ENCODE measurements at regions not wholly inside any gene's neighbourhood (a gene's known extent, or its start where the extent isn't known, plus 50 kb on each side); places are given as distances from the start of the nearest gene placed in this dataset.

DNA sequence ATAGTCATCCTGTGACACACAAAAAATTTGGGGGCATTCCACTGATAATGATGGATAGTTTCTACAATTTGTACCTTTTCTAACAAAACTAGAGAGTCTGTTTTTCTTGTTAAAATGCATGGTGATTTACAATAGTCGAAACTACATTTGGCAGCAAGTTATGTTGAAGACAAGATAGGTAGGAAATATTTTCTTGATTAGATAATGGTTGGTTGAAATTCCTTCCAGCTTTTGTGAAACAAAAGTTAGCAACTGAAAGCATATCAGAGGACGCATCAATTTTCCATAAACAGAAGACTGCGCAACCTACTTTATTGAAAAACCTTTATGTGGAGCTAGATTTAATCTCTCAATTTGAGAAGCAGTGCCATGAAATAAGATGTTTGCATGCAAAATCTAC is 155.8 kb upstream of the GLI3 start:
- TF ChIP-seq GATA3 (IDR thresholded peaks at IDR 0.05; ENCODE audit: low read depth, low read length): no peak
- TF ChIP-seq GATA2 (IDR thresholded peaks at IDR 0.05; ENCODE audit: low read depth, low read length): no peak

Measured in SH-SY5Y (cell line).